HS-5 (cell line): ENCODE measurements at regions not wholly inside any gene's neighbourhood (a gene's known extent, or its start where the extent isn't known, plus 50 kb on each side); places are given as distances from the start of the nearest gene placed in this dataset.
"Not testable (repeated sequence)": the region's sequence is repeated elsewhere in the genome, so short reads cannot be mapped to it uniquely, and the experiment has no call there.

Experiments
- DNase-seq: peaks from one replicate; pipeline ENCODE4 v3.0.0-alpha.2; 2012; ENCODE audit warnings: low read depth

DNA sequence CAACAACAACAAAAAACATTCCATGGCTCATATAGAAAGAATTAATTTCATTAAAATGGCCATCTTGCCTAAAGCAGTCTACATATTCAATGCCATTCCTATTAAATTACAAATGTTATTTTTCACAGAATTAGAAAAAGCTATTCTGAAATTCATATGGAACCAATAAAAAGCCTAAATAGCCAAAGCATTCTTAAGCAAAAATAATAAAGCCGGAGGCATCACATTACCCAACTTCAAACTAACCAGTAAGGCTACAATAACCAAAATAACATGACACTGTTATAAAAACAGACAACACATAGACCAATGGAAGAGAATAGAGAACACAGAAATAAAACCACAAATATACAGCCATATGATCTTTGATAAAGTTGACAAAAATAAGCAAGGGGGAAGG lies 330.4 kb downstream of the KIF20B start:
- DNase-seq, result no peak

DNA sequence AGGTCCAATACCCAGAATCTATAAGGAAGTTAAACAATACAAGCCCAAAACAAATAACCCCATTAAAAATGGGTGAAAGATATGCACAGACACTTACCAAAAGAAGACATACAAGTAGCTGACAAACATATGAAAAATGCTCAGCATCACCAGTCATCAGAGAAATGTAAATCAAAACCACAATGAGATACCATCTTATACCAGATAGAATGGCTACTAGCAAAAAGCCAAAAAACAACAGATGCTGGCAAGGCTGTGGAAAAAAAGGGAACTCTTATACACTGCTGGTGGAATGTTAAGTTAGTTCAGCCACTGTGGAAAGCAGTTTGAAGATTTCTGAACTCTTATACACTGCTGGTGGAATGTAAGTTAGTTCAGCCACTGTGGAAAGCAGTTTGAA lies 331.1 kb downstream of the KIF20B start:
- DNase-seq, result no peak

DNA sequence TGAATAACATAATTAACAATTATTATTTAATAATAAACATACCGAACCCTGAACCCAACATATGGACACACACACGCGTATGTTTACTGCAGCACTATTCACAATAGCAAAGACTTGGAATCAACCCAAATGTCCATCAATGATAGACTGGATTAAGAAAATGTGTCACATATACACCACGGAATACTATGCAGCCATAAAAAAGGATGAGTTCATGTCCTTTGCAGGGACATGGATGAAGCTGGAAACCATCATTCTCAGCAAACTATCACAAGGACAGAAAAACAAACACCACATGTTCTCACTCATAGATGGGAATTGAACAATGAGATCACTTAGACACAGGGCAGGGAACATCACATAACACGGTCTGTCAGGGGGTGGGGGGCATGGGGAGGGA lies 333.5 kb downstream of the KIF20B start:
- not testable (repeated sequence) for DNase-seq

DNA sequence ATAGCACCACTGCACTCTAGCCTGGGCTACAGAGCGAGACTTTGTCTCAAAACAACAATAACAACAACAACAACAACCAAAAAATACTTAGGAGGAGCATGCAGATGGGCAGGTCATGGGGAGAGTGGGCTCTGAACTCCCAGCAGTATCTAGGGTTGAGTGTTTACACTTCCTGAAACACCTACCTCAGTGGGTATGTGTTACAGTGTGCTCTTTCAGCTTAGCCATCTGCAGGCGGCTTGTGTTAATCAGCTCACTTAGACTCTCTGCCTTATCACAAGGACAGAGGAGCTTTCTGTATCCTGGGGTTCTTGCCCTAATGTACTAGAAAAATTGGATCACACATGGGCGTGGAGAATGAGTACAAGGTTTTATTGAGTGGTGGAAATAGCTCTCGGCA lies 340.2 kb downstream of the KIF20B start:
- no peak for DNase-seq

DNA sequence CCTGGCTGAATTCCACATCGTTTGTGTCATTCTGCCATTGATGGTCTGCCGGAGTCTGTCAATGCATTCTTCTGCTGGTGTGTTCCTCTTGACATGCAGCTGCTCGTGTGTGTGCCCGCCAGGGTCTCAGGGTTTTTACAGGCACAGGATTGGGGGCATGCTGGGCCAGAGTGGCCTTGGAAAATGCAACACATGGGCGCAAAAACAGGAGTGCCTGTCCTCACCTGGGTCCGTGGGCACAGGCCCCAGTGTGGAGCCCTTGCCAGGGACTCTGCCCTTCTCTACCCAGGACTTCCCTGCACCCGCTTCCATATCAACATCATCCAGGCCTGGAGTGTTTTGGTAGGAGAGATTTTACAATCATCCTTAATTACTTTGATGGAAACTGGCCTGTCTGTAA lies 340.7 kb downstream of the KIF20B start:
- no peak for DNase-seq

DNA sequence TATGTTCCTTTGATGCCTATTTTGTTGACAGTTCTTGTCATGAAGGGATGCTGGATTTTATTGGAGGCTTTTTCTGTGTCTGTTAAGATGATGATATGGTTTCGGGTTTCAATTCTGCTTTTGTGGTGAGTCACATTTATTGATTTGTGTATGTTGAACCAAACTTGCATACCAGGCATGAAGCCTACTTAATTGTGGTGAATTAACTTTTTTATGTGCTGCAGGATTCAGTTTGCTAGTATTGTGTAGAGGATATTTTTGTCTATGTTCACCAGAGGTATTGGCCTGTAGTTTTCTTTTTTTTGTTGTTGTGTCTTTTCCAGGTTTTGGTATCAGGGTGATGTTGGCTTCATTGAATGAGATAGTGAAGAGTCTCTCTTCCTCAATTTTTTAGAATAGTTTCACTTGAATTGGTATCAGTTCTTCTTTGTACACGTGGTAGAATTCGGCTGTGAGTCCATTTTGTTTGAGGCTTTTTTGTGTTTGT lies 345.9 kb downstream of the KIF20B start:
- DNase-seq, result no peak

DNA sequence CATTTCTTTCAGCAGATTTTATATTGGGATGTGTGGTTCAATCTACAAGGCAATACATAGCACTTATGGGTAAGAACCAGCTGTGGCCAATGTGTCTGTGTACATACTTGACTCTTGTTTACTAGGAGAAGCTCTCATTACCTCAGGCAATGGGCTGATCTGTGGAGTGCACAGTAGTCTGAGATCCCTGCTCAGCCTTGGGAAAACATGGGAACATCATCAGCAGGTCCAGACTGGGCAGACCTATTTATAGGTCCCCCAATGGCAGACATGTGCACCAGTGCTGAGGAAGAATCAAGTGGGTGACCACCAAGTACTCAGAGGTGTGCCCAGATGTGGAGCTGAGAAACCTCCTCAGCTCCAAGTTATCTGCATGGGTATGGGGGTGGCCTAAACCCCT lies 349.7 kb downstream of the KIF20B start:
- no peak for DNase-seq

DNA sequence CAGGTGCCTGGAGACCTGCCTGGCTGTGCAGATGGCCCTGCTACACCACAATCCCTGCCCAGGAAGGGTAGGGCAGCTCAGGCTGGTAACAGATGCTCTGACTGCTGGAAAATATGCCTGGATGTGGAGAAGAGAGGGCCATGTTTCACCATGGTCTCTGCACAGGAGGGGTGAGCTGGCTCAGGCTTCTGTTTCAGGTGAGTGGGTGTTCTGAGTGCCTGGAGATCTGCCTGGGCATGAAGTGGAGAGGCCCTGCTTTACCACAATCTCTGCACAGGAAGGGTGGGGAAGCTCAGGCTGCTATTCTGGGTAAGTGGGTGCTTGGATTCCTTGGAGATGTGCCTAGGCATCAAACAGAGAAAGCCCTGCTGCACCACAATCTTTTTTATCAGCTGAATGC lies 350.1 kb downstream of the KIF20B start:
- no peak for DNase-seq

DNA sequence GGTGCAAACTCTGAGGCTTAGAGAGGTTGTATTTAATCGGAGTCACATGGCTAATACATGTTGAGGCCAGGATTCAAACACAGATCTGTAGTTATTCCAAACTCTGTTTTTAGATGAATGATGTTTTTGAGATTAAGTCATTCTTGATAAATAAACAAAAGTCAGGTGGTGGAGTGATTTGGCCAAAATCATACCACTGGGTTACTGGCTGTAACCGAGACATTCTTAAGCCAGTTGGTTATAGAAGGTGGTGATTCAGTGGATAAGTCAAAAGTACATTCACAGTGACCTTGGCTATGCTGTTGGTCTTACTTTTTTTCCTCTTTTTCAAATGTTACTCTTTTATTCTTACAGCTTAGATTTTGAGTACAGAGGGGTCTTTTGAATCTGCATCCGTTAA lies 361.4 kb downstream of the KIF20B start:
- no peak for DNase-seq

DNA sequence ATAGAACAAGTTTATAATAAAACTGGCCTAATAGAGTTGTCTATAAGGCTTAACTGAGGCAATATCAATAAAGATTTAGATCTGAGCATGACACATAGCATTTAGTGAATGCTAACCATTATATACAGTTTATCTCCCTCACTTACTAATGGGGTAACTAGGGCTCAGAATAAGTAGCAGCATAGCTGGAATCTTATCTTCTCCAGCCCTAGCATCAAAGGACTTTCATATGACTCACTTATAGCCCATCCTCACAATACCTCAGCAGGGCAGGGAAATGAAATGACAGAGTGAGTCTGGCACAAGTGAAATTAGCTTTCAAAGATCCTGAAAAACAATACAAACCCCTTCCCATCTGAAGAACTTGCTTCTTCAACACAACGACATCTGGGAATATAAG lies 362.9 kb downstream of the KIF20B start:
- no peak for DNase-seq

DNA sequence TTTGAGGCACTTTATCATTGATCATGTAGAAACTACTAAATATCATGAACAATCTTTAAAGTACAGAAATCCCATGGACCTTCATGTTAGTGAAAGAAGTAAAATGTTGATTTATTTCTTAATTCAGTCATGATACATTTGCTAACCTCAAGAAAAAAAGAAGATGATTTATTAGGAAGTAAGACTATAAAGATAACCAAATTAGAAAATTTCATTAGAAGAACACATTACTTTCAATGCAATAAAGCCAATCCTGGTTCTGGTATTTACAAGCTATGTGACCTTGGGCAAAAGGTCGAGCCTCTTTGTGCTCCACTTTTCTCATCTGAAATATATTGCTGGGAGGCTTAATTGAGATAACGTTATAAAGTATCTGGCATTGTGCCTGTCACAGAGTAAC lies 365.0 kb downstream of the KIF20B start:
- no peak for DNase-seq

DNA sequence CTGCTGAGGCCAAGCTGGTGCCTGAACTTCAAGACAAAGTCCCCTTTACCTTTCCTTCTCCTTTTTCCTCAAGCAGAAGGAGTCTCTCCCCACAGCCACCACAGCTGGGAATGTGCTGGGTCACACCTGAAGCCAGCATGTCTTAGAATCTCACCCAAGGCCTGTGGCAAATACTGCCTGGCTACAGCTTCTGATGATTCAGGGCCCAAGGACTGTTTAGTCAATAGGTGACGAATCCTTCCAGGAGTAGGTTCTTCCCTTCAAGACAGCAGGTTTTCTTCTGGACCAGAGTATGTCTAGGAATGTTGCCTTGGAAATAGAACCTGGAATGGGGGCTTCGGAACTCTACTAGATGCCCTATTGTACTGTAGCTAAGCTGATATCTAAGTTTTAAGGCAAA lies 374.6 kb downstream of the KIF20B start:
- DNase-seq, result no peak

DNA sequence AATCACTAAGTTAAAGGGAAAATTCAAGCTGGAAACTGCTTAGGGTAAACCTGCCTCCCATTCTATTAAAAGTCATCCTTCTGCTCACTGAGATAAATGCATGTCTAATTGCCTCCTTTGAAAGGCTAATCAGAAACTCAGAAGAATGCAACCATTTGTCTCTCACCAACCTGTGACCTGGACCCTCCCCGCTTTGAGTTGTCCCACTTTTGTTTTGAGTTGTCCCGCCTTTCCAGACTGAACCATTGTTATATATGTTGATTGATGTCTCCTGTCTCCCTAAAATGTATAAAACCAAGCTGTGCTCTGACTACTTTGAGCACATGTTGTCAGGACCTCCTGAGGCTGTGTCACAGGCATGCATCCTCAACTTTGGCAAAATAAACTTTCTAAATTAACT lies 378.4 kb downstream of the KIF20B start:
- DNase-seq, result no peak

DNA sequence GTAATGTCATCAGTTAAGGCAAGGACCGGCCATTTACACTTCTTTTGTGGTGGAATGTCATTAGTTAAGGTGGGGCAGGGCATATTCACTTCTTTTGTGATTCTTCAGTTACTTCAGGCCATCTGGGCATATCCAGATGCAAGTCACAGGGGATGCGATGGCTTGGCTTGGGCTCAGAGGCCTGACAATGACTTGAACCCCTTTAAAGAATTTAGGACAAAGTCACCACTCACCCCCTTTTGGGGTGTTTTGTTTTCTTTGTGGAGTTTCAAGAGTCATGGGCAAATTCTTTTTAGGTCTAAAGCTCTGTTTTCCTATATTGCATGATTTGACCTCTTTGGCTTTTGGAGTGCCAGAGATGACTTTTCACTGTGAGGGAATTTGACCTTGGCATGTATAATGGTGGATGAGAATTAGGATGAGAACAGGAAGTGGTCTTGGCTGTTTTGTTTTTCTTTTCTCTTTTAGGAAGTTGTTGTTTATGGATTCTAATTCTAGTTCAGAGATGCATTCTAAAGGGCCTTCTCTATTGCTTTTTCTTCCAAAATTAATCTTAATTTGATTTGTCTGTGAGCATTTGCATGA lies 385.3 kb downstream of the KIF20B start:
- DNase-seq, result peak; percentile 58

DNA sequence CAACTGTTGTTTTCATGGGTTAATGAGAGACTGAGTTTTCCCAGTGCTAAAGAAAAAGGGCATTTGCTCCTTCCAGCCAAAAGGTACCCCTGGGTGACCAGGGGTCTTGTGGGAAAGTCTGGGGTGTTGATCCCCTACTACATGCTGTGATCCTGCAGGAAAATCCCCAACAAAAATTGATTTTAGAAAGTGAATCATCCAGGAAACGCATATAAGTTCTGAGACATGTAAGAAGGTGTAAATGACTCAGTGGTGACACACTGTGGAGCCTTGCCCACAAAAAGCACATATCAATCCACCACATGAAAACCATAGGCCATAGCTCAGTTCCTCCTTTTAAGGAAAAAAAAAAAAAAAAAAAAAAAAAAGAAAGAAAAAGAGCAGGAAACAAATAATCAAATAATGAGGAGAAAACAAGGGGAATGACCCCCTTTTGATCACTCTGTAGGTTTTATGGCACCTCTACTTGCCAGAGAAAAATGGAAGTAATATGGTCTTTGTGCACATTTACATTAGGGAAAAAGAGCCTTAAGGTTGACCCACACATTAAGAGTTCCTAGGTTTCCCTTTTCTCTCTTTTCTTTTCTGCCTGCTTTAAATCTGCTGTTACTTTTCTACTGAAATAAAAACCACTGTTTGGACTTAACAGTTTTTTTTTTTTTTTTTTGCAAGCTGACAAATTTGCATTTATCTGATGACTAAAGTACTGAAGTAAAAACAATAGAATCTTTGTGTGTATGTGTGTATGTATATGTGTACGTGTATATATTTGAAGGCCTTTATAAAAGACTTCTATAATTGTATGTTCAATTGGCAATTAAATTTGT lies 386.0 kb downstream of the KIF20B start:
- peak; percentile 92 for DNase-seq

DNA sequence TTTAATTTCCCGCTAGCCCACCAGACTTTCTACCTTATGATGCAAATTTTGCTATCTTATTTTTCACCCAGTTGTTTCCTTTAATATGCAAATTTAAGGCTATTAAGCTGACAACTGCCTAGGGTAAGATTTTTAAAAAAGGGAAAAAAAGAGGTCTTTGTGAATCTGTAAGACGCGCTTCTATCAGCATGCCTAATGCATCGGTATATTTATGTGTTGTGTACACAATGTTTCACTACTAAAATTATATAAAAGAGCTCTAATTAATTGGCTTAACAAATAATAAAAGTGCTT lies 386.6 kb downstream of the KIF20B start:
- no peak for DNase-seq

DNA sequence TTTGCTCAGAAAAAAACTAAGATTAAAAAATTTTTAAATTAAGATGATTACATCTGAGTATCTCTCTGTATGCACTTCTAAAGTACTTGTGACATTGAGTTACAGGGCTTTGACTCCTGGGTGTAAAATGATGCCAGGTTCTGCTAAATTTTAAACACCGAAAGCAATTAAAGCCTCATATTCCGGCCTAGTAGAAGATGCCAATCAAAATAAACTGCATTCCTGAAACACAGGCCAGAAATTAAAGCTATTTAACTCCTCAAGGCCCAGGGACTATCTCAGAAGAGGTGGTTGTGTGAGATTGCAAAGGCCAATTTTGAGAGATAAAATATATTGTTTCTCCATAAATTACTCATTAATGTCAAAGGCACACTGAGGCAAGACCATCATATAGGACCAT lies 388.3 kb downstream of the KIF20B start:
- no peak for DNase-seq

DNA sequence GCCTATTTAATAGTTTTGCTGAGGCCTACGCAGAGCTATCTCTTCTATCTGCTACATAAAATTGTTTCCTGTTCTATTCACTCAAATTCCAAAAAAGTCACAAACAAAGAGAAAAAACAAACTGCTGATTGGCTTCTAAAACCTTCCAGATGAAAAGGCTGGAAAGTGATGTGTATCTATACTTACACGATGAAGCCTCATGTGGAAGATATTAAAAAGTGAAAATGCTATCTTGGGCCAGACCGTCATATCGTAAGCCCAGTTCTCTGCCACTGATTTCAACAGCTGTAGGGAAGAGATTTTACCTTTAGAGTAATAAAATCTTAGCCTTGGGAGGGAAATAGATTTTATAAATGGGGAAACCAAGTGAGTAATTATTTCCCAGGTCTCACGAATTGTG lies 394.8 kb downstream of the KIF20B start:
- DNase-seq, result no peak

DNA sequence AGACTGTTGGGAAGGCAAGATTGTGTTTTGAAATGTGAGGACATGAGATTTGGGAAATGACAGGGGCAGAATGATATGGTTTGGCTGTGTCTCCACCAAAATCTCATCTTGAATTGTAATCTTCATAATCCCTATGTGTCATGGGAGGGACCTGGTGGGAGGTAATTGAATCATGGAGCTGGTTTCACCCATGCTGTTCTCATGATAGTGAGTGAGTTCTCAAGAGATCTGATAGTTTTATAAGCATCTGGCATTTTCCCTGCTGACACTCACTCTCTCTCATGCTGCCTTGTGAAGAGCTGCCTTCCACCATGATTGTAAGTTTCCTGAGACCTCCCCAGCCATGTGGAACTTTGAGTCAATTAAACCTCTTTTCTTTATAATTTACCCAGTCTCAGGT lies 406.2 kb downstream of the KIF20B start:
- not testable (repeated sequence) for DNase-seq

DNA sequence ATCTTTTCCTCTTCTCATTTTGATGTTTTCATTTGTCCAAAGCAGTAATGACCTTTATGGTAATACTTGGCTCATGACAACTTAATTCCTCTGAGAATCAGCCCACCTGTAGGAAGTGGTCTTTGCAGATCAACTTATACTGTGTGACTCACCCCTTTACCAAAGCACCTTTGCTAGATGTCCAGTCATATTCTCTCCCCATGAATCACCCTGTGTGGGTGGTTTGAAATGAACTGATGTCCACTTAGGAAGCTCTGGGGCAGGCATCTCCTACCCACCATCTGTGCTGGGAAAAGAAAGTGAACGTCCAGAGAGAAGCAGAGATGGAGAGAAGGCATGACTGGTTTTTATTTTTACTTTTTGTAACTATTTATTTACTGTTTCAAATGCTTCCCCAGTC lies 410.3 kb downstream of the KIF20B start:
- DNase-seq, result peak; percentile 42

DNA sequence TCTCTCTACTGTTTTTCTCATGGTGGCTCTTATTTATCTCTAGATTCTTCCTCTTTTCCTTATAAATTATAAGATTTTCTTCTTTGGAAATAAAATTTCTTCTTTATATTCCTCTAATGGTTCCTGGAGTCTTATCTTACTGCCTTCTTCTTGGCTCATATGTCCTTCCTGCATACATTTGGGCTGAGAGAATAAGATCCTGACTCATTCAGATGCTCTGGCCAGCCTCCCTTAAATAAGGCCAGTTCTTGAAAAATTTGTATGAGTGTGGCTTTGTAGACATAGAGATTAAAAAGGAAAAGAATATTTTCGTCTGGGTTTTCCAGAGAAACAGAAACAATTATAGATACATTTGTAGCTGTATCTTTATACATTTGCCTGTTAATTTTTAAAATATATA lies 411.3 kb downstream of the KIF20B start:
- no peak for DNase-seq

DNA sequence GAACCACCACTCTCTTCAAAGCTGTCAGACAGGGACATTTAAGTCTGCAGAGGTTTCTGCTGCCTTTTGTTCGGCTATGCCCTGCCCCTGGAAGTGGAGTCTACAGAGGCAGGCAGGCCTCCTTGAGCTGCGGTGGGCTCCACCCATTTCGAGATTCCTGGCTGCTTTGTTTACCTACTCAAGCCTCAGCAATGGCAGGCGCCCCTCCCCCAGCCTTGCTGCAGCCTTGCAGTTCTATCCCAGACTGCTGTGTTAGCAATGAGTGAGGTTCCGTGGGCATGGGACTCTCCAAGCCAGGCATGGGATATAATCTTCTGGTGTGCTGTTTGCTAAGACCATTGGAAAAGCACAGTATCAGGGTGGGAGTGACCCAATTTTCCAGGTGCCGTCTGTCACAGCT lies 417.2 kb downstream of the KIF20B start:
- not testable (repeated sequence) for DNase-seq

DNA sequence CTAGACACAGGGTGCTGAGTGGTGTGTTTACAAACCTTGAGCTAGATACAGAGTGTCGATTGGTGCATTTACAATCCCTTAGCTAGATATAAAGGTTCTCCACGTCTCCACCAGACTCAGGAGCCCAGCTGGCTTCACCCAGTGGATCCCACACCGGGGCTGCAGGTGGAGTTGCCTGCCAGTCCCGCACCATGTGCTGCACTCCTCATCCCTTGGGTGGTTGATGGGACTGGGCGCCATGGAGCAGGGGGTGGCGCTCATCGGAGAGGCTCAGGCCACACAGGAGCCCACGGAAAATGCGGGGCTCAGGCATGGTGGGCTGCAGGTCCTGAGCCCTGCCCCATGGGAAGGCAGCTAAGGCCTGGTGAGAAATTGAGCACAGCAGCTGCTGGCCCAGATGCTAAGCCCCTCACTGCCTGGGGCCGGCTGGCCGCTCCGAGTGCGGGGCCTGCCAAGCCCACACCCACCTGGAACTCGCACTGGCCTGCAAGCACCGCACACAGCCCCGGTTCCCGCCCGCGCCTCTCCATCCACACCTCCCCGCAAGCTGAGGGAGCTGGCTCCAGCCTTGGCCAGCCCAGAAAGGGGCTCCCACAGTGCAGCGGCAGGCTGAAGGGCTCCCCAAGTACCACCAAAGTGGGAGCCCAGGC lies 418.4 kb downstream of the KIF20B start:
- not testable (repeated sequence) for DNase-seq
